IMR-90 (cell line): ENCODE measurements at regions not wholly inside any gene's neighbourhood (a gene's known extent, or its start where the extent isn't known, plus 50 kb on each side); places are given as distances from the start of the nearest gene placed in this dataset.

Experiments
- ATAC-seq: fragments of 200-7000 bp; cut with Tn5 transposase; 2 replicates; pipeline ENCODE4 v1.9.1; 2020; ENCODE audit warnings: low read depth, mild to moderate bottlenecking, moderate library complexity
- BruUV-seq: library from RNA; stranded (reverse); fragments of 400-500 nt; replicated peaks from 2 replicates; lab custom pipeline; 2021; lab: Mats Ljungman, UMichigan
- CTCF ChIA-PET: fragments of 300-600 bp; formaldehyde crosslinking; extraction: SDS; loops from one replicate; lab custom pipeline; 2021; ENCODE audit warnings: antibody characterized with exemption; lab: Yijun Ruan, JAX
- POLR2A ChIA-PET: fragments of 300-600 bp; sonication (Branson Sonifier 250); formaldehyde crosslinking; loops from one replicate; lab custom pipeline; 2022; ENCODE audit warnings: antibody characterized with exemption; ENCODE audit not compliant: unreplicated experiment; lab: Charles Lee
- DNase-seq: peaks from one replicate; pipeline ENCODE4 v3.0.0; 2013
- H2AFZ ChIP-seq: replicated peaks from 2 replicates; pipeline ENCODE3; 2013; ENCODE audit warnings: low read length, mild to moderate bottlenecking; ENCODE audit not compliant: poor library complexity
- H2AK5ac ChIP-seq: 2 replicates; pipeline ENCODE4 v1.6.1; 2013; ENCODE audit warnings: low read depth, low read length, inconsistent platforms
- H2AK9ac ChIP-seq: replicated peaks from 2 replicates; pipeline ENCODE3; 2013; ENCODE audit warnings: mild to moderate bottlenecking, low read depth, low read length, moderate library complexity; ENCODE audit not compliant: poor library complexity
- H2BK120ac ChIP-seq: 2 replicates; pipeline ENCODE4 v1.6.1; 2013; ENCODE audit warnings: low read depth, low read length, inconsistent platforms
- H2BK15ac ChIP-seq: 3 replicates; pipeline ENCODE4 v1.6.1; 2013; ENCODE audit warnings: low read depth, low read length, inconsistent platforms
- H2BK20ac ChIP-seq: 2 replicates; pipeline ENCODE4 v1.6.1; 2013; ENCODE audit warnings: low read depth, mild to moderate bottlenecking, inconsistent platforms, low read length, moderate library complexity
- H2BK5ac ChIP-seq: 2 replicates; pipeline ENCODE4 v1.6.1; 2013; ENCODE audit warnings: mild to moderate bottlenecking, low read depth, low read length, inconsistent platforms; ENCODE audit not compliant: poor library complexity, severe bottlenecking
- H3K14ac ChIP-seq: replicated peaks from 2 replicates; pipeline ENCODE4 v1.6.1; 2013; ENCODE audit warnings: low read depth, low read length, inconsistent platforms
- H3K18ac ChIP-seq: 2 replicates; pipeline ENCODE4 v1.6.1; 2013; ENCODE audit warnings: low read depth, low read length, control low read depth
- H3K23ac ChIP-seq: 2 replicates; pipeline ENCODE4 v1.6.1; 2013; ENCODE audit warnings: low read depth, low read length, inconsistent platforms
- H3K27ac ChIP-seq: 2 replicates; pipeline ENCODE4 v1.5.1; 2013; ENCODE audit warnings: mild to moderate bottlenecking, control low read depth, low read length; ENCODE audit not compliant: insufficient read depth
- H3K27me3 ChIP-seq: 2 replicates; pipeline ENCODE4 v1.6.1; 2013; ENCODE audit warnings: low read length; ENCODE audit not compliant: control insufficient read depth, insufficient read depth
- H3K36me3 ChIP-seq: 2 replicates; pipeline ENCODE4 v1.6.1; 2013; ENCODE audit warnings: low read length, mixed read lengths; ENCODE audit not compliant: control insufficient read depth, insufficient read depth
- H3K4ac ChIP-seq: 2 replicates; pipeline ENCODE4 v1.6.1; 2013; ENCODE audit warnings: low read depth, low read length, inconsistent platforms
- H3K4me1 ChIP-seq: 2 replicates; pipeline ENCODE4 v1.6.1; 2013; ENCODE audit warnings: low read length, mixed read lengths; ENCODE audit not compliant: control insufficient read depth, insufficient read depth
- H3K4me2 ChIP-seq: 2 replicates; pipeline ENCODE4 v1.6.1; 2013; ENCODE audit warnings: low read depth, mild to moderate bottlenecking, control low read depth, low read length, moderate library complexity
- H3K4me3 ChIP-seq: 2 replicates; pipeline ENCODE4 v1.5.1; 2013; ENCODE audit warnings: low read depth, mild to moderate bottlenecking, control low read depth, low read length, moderate library complexity; ENCODE audit not compliant: insufficient read depth
- H3K56ac ChIP-seq: 2 replicates; pipeline ENCODE4 v1.6.1; 2013; ENCODE audit warnings: low read length, inconsistent platforms; ENCODE audit not compliant: insufficient read depth; ENCODE audit errors: extremely low read depth
- H3K79me1 ChIP-seq, 2 experiments: 2 replicates each; pipeline ENCODE4 v1.6.1; 2013; ENCODE audit warnings: low read length in 2 of 2, inconsistent platforms in 1 of 2, low read depth in 1 of 2
- H3K9ac ChIP-seq: 2 replicates; pipeline ENCODE4 v1.6.1; 2013; ENCODE audit warnings: low read depth, low read length, control low read depth
- H3K9me1 ChIP-seq: 2 replicates; pipeline ENCODE4 v1.6.1; 2013; ENCODE audit warnings: low read length, inconsistent platforms; ENCODE audit not compliant: insufficient read depth
- H3K9me3 ChIP-seq: 2 replicates; pipeline ENCODE4 v1.6.1; 2013; ENCODE audit warnings: low read length; ENCODE audit not compliant: control insufficient read depth, insufficient read depth
- H4K20me1 ChIP-seq: 2 replicates; pipeline ENCODE4 v1.6.1; 2013; ENCODE audit warnings: low read length, inconsistent platforms; ENCODE audit not compliant: insufficient read depth
- H4K5ac ChIP-seq: 2 replicates; pipeline ENCODE4 v1.6.1; 2013; ENCODE audit warnings: mild to moderate bottlenecking, low read depth, low read length, control low read depth
- H4K8ac ChIP-seq, 2 experiments: 2 replicates each; pipeline ENCODE4 v1.6.1; 2013; ENCODE audit warnings: low read depth in 2 of 2, low read length in 2 of 2, control low read depth in 1 of 2, inconsistent platforms in 1 of 2
- H4K91ac ChIP-seq: 2 replicates; pipeline ENCODE4 v1.6.1; 2013; ENCODE audit warnings: low read depth, low read length, inconsistent platforms; ENCODE audit not compliant: insufficient read depth
- BHLHE40 ChIP-seq: fragments of 150-350 bp; IDR thresholded peaks from 2 replicates; pipeline ENCODE4 v1.6.1; 2016; ENCODE audit warnings: mild to moderate bottlenecking, low read depth, low read length
- CEBPB ChIP-seq: IDR thresholded peaks from 2 replicates; pipeline ENCODE4 v1.6.1; 2012; ENCODE audit warnings: low read depth, low read length, improper control_type of control experiment
- CHD1 ChIP-seq: IDR thresholded peaks from 2 replicates; pipeline ENCODE4 v1.6.1; 2012; ENCODE audit warnings: low read depth, low read length, improper control_type of control experiment
- CTCF ChIP-seq: conservative IDR thresholded peaks from 2 replicates; pipeline ENCODE4 v1.5.1; 2012; ENCODE audit warnings: mild to moderate bottlenecking, low read depth, low read length, improper control_type of control experiment
- ELK1 ChIP-seq: fragments of 150-350 bp; IDR thresholded peaks from 2 replicates; pipeline ENCODE4 v1.6.1; 2016; ENCODE audit warnings: low read depth, mild to moderate bottlenecking, low read length, moderate library complexity, borderline replicate concordance
- FOS ChIP-seq: fragments of 150-350 bp; IDR thresholded peaks from 2 replicates; pipeline ENCODE4 v1.6.1; 2016; ENCODE audit warnings: low read depth, low read length
- NFE2L2 ChIP-seq: fragments of 150-350 bp; IDR thresholded peaks from 2 replicates; pipeline ENCODE4 v1.6.1; 2016; ENCODE audit warnings: low read depth, mild to moderate bottlenecking, low read length
- RAD21 ChIP-seq: IDR thresholded peaks from 2 replicates; pipeline ENCODE4 v1.6.1; 2012; ENCODE audit warnings: low read length, improper control_type of control experiment
- RCOR1 ChIP-seq: IDR thresholded peaks from 2 replicates; pipeline ENCODE4 v1.6.1; 2012; ENCODE audit warnings: mild to moderate bottlenecking, low read length, improper control_type of control experiment; ENCODE audit not compliant: insufficient replicate concordance
- SMC3 ChIP-seq: fragments of 150-350 bp; IDR thresholded peaks from 2 replicates; pipeline ENCODE4 v1.6.1; 2016; ENCODE audit warnings: low read depth, mild to moderate bottlenecking, antibody characterized with exemption, low read length, moderate library complexity
- USF2 ChIP-seq: fragments of 150-350 bp; IDR thresholded peaks from 2 replicates; pipeline ENCODE4 v1.6.1; 2017; ENCODE audit warnings: mild to moderate bottlenecking, antibody characterized with exemption, low read length, low read depth
- WGBS, 2 experiments: methylation state at CpG; one replicate each; pipeline versions ENCODE4 v1.1.5 to v1.1.7; 2013; ENCODE audit warnings: missing lambda C conversion rate in 2 of 2; ENCODE audit not compliant: insufficient read length in 1 of 2; ENCODE audit errors: extremely low coverage in 2 of 2; 5-methylcytosine and 5-hydroxymethylcytosine counted together
- dilution Hi-C: fragments of 300-500 bp; cut with HindIII; formaldehyde crosslinking; loops from one replicate; pipeline ENCODE4 v1.14.3; 2018; ENCODE audit warnings: low sequenced_read_pairs; ENCODE audit not compliant: unreplicated experiment
- in situ Hi-C: fragments of 300-500 bp; cut with MboI; formaldehyde crosslinking; loops from 3 replicates; pipeline ENCODE4 v1.14.3; 2019; ENCODE audit warnings: low sequenced_read_pairs, inconsistent platforms, mixed read lengths
- intact Hi-C: fragments of 100-400 bp; cut with micrococcal nuclease; formaldehyde crosslinking; loops from 2 replicates; pipeline ENCODE4 v1.10.0; 2022

- intact Hi-C loops = no loop called here
- Histone ChIP-seq H3K4me3 (no peak overlapping the region), H2AK5ac (no peak overlapping the region), H3K18ac (no peak overlapping the region), H3K9me3 (no peaks in the 10 kb centered on the region), H2AK9ac (no peak overlapping the region), H4K5ac (no peak overlapping the region), H3K4me2 (no peak overlapping the region), H3K23ac (no peak overlapping the region), H4K91ac (no peak overlapping the region), H3K27me3 (no peaks in the 10 kb centered on the region), H3K36me3 (no peaks in the 10 kb centered on the region), H2BK120ac (no peak overlapping the region), H3K56ac (no peak overlapping the region), H2BK15ac (no peak overlapping the region), H2AFZ (no peak overlapping the region), H2BK20ac (no peak overlapping the region), H3K9ac (no peak overlapping the region), H3K14ac (no peak overlapping the region), H3K4ac (no peak overlapping the region), H3K9me1 (no peaks in the 10 kb centered on the region), H2BK5ac (no peak overlapping the region), H3K27ac (no peak overlapping the region), H4K20me1 (no peaks in the 10 kb centered on the region), H4K8ac (no peak overlapping the region), H3K4me1 (no peaks in the 10 kb centered on the region), H3K79me1 (no peaks in the 10 kb centered on the region)
- dilution Hi-C loops = no loop called here
- CTCF ChIA-PET = no interaction called here
- in situ Hi-C loops = no loop called here
- BruUV-seq = no TSS peak
- POLR2A ChIA-PET = no interaction called here
- DNase-seq (no peak), ATAC-seq (no peak)
- WGBS, 2 experiments = no CpG with 5 or more reads among the region's 2 CpGs
- no peak for TF ChIP-seq FOS
- TF ChIP-seq NFE2L2 = no peak
- TF ChIP-seq SMC3 = no peak
- no peak for TF ChIP-seq CHD1
- TF ChIP-seq CTCF = no peak
- no peak for TF ChIP-seq RAD21
- TF ChIP-seq BHLHE40 = no peak
- no peak for TF ChIP-seq USF2
- no peak for TF ChIP-seq RCOR1
- TF ChIP-seq ELK1 = no peak
- TF ChIP-seq CEBPB = no peak
Observed at GRCh38 chr3:144466540-144466939, 494.9 kb downstream of the DIPK2A start.
